Hindlimb muscle (tissue), 1 donor: ENCODE measurements at regions not wholly inside any gene's neighbourhood (a gene's known extent, or its start where the extent isn't known, plus 50 kb on each side); places are given as distances from the start of the nearest gene placed in this dataset.

Source experiments
- DNase-seq: peaks from one replicate; pipeline ENCODE4 v3.0.0-alpha.2; 2013

DNA sequence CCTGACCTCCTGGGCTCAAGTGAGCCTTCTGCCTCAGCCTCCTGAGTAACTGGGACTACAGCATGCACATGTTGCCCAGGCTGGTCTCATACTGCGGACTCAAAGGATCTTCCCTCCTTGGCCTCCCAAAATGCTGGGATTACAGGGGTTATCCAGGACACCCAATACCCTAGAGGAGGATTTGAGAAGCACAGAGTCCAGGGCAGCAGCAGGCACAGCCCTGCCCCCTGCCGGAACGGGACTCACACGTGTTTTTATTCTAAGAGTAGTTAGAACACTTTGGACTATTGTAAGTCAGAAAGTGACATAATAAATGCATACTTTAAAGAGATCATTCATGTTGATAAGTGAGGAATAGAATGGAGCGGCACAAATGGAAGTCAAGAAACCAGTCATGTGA, 80.2 kb downstream of the C6orf118 start:
- no peak for DNase-seq

- DNase-seq: no peak
Measured at GRCh38 chr6:165227644-165228329, 81.6 kb downstream of the C6orf118 start.

- DNase-seq: no peak
Measured at GRCh38 chr6:165223736-165224135, 85.7 kb downstream of the C6orf118 start.

- DNase-seq: no peak
Measured at GRCh38 chr6:165223101-165223500, 86.3 kb downstream of the C6orf118 start.

DNA sequence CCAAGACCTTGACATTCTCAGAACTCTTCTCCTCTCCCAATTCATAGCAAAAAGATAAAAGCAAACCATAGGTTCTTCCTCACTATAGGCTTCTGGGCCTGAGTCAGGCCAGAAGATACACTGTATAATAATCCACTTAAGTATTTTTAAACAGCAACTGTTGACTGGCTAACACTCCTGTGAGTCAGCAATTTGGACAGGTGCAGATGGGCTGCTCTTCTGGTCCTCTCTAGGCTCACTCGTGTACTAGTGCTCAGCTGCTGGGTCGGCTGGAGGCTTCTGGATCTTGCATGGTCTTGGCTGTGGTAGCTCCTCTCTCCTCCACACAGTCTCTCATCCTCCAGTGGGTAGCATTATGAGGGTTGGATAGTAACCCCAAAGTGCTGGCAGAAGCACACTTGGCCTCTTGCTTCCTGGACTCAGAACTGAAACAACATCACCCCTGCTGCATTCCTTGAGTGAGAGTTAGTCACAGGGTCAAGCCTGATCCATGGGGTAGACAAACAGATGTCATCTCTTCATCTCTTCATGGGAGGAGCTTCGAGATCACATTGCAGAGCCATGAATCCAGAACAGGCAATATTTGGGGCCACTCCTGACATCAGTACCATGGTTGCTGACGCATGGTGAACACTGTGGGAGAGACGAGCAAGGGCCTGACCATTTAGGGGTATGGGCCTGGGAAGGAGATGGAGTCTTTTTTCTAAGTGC, 86.9 kb downstream of the C6orf118 start:
- no peak for DNase-seq

DNA sequence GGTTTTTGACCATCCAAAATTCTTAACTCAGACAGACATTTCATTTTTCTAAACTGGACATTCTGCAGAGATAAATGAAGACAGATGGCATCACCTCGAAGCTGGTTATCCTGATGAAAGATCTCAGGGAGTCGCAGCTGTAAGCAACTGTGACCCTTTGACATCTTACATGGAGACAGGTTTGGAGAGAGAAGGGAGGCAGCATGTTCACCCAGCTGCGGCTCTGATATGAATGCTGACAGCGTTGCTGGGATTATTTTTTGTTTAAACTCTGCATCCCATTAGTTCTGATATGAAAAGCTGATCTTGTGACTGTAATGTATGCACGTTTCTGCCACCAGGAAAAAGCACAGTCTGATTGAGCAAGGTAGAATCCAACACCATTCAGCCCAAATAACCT, 89.4 kb downstream of the C6orf118 start:
- DNase-seq: no peak

DNA sequence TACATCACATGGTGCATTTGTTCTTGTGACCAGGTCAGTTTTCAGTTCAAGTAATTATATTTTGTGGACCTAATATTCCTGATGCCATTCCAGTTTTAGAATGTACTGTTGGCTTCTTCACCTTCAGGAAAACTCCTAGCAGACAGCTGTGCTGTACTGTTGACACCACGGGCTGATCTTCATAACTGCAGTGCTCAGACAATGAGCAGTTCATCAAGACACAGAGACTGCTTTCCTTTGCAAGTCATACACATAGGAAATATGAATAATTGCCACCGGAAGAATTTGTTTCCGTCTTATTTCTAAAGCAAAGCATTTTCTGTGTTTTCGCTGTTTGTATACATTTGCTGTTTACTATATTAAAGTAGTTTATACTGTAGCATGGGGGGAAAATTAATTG, 89.8 kb downstream of the C6orf118 start:
- no peak for DNase-seq

GRCh38 chr6:165218829-165219228, 90.6 kb downstream of the C6orf118 start:
- DNase-seq: no peak

DNA sequence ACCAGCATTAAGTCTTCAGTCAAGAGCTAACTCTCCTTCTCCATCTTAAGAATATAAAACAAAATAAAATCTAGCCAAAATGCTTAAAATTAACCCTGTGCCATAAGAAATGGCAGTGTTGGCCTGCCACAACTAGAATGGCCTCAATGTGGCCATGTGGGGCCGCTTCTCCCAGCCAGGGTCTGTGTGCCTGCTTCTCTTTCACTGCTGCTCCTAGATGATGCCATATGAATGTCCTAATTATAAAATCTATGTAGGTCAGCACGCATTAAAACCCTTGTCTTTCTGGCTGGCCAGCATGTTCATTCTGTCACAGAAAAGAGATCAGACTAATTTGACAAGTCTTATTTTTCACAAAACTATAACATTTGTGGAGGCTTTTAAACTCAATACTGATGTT, 102.6 kb downstream of the C6orf118 start:
- no peak for DNase-seq

DNA sequence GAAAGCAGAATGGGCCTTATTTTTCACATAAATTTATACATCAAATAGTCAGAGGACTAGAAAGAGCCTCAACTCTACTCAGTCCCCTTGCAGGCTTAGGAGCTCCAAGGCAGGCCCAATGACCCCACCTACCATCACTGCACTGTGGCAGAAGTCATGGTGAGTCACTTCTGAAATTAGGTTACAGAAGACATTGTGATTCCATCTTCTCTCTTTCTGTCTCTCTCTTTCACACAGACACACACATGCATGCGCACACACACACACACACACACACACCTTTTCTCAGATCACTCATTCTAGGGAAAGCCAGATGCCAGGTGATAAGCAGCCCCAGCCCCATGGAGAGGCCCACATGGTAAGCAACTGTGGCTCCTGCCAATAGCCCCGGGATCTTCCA, 103.8 kb downstream of the C6orf118 start:
- no peak for DNase-seq

GRCh38 chr6:165204807-165205545, 104.4 kb downstream of the C6orf118 start:
- no peak for DNase-seq

DNA sequence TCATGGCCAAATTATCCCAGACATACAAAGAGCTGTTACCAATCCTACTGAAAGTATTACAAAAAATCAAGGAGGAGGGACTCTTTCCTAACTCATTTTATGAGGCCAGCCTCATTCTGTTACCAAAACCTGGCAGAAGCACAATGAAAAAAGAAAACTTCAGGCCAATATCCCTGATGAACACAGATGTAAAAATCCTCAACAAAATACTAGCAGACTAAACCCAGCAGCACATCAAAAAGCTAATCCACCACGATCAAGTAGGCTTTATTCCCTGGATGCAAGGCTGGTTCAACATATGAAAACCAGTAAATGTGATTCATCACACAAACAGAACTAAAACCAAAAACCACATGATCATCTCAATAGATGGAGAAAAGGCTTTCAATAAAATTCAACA, 109.2 kb downstream of the C6orf118 start:
- DNase-seq: no peak

GRCh38 chr6:165191461-165191860, 117.9 kb downstream of the C6orf118 start:
- no peak for DNase-seq

GRCh38 chr6:165186441-165187205, 122.8 kb downstream of the C6orf118 start:
- DNase-seq: no peak

GRCh38 chr6:165186041-165186440, 123.4 kb downstream of the C6orf118 start:
- no peak for DNase-seq

DNA sequence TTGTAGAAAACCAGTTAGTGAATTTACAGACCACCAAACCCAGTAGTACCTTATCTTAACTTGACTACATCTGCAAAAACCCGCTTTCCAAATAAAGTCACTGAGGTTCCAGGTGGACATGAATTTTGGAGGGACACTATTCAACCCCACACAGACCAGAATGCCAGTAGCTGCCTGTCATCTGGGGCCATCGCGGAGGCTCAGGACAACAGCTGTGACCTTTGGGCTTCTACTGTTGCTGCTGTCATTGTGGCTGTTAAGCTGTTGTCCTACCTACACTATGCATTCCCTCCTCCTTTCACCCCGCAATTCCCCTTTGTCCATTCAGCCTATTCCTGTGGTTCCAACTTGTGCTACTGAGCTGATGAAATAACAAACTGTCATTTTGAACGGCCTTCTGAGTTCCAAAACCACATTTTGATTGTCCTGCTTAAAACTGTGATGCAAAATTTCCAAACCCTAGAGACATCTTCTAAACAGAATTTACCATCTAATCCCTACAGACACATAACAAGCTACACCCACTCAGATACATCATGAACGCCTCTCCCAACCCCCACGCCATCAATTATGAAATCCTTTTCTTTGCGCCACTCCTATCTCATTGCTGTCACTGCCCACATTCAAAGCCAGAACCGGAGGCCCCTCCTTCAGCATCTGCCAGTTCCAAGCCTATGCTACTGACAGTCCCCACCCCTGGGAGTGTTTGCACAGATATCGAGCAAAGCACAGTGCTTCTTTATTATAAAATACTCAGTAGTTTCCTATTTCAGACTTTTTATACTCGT, 125.0 kb downstream of the C6orf118 start:
- no peak for DNase-seq

DNA sequence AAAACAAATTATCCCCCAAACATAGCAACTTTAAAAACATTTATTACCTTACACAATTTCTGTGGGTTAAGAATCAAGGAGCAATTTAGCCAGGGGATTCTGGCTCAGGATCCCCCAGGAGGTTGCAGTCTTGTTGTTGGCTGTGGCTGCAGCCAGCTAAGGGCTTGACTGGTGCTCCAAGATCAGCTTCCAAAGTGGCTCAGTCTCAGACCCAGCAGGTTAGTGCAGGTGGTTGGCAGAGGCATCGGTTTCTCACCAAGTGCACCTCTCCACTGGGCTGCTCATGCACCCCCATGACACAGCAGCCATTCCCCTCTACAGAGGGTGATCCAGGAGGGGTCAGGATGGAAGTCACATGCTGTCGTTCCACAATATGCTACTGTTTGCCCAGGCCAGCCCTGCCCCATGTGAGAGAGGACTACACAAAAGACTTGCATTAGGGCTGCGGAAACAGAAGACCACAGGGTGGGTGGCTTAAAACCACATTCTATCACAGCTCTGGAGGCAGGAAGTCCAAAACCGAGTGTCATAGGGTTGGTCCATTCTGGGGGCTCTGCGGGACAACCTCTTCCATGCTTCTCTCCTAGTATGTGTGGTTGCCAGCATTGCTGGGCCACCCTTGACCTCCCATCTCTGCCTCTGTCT, 125.8 kb downstream of the C6orf118 start:
- DNase-seq: no peak

DNA sequence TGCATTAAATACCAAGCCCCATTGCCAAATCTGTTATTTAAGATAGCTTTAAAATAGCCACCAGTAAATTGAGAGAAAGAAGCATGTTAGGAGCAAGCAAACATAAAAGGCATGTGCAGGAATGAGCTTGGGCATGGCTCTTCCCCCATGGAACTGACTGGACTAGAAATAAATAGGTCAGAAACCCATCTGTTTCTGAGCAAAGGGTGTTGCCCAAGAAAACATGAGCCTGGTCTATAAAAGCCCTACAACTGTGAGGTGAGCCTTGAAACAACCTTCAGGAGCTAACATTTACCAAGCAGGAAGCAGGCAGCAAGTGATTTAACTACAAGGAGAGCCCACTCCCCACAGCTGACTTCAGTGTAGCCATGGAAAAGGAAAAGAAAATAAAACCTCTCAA, 126.3 kb downstream of the C6orf118 start:
- DNase-seq: no peak

DNA sequence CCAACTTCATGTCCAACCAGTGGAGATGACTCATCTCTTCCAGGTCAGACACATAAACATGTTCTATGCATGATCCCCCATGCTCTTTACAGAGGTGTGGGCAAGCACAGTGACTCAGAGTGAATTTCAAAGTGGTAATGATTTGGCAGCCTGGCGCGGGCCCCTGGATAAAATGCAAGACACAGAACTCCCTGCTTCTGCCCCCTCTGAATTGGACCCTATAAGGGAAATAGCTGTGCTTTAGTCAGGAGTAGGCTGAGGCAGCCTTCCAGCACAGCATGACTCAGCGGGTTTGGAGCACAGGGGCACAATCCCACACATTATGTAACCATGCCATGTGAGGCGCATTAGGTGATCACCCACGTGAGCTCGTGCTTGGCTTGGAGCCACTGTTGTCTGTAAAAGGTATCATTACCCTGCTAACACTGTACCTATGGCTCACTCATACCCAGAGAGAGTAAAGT, 127.4 kb downstream of the C6orf118 start:
- no peak for DNase-seq

DNA sequence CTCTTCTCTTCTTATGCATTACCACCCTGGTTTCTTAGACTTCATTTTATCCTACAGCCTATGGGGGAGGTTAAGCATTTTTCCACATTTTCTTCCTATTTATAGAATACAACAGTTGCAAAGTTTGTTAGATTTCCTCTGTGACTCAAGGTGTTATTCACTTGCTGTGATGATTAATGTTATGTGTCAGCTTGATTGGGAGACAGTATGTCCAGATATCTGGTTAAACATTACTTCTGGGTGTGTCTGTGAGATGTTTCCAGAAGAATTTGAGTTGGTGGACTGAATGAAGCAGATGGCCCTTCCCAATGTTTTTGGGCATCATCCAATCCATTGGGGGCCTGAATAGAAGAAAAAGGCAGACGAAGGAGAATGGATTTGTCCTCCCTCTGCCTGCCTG, 131.3 kb downstream of the C6orf118 start:
- no peak for DNase-seq

DNA sequence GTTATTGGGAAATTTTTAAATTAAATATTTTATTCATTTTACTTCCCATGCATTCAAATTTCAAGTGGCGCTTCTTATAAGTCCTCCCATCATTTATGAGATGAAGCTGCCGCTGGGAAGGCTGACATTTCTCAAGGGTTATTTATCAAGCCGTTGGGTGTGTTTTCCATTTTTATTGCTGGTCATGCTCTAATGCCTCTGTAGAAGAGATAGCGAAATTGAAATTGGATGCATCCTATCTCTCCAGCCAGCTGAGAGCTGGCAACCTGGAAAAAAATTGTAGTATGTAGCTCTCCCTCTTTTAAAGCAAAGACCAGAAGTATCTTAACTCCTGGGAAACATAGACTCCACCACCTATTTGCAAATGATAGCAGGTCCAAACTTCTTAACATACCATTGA, 135.9 kb downstream of the C6orf118 start:
- no peak for DNase-seq

DNA sequence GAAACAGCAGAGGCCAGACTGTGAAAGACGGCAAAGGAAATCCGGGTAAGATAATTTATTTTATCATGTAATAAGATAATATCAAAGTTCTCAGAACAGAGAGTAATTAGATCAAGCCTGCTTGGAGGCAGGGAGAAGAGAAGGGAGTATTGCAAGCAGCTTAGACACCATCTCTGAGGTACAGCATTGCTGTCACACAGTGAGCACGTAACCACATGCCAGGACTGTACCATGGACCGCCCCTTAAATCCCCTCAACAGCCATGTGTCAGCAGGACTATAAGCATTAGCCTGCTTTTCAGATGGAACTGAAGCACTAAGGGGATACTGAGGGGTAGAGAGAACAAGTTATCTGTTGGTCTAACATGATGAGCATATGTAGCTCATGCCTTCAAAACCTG, 141.5 kb downstream of the C6orf118 start:
- DNase-seq: no peak
